ENCODE measurements at regions not wholly inside any gene's neighbourhood (a gene's known extent, or its start where the extent isn't known, plus 50 kb on each side); places are given as distances from the start of the nearest gene placed in this dataset.
"Not testable (repeated sequence)": the region's sequence is repeated elsewhere in the genome, so short reads cannot be mapped to it uniquely, and the experiment has no call there.

DNA sequence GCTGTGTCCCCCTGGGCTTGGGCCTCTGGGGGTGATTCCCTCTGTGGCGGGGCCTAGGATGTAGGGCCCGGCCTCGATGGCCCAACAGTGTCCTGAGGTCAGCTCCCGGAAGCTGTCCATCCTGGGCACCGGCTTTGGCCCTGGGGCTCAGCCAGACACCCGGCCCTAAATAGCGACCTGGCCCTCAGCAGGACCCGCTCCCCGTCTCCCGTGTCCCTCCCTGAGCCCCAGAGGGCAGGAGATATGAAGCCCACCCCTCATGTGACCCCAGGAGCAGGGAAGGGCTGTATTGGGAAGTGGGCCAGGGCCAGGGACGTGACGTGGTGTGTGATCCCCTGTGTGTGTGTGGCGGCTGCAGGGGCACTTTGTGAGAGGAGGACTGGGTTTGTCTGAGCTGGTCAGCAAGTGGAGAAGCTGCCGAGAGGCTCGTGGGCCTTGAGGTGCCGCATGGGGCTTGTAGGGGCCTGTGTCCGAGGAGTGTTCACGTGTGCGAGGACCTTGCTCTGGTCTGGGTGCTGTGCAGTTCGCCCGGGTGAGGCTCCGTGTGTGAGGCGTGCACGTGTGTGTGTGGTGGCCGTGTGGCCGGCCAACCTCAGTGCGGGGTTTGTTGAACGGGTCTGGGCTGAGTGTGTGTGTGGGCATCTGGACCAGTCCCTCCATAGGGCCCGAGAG, 140.7 kb downstream of the TMEM121 start:
- H3K4me3 ChIP-seq (ENCODE audit: low read length); DNase-seq (ENCODE audit: low read depth, low spot score): not testable (repeated sequence)

- H3K4me3 ChIP-seq (ENCODE audit: low read length); DNase-seq (ENCODE audit: low read depth, low spot score): not testable (repeated sequence)
Observed at GRCh38 chr14:105667663-105668020, 141.3 kb downstream of the TMEM121 start.

GRCh38 chr14:105668021-105668420, 141.6 kb downstream of the TMEM121 start:
- not testable (repeated sequence) for DNase-seq (ENCODE audit: low read depth, low spot score); H3K4me3 ChIP-seq (ENCODE audit: low read length)

DNA sequence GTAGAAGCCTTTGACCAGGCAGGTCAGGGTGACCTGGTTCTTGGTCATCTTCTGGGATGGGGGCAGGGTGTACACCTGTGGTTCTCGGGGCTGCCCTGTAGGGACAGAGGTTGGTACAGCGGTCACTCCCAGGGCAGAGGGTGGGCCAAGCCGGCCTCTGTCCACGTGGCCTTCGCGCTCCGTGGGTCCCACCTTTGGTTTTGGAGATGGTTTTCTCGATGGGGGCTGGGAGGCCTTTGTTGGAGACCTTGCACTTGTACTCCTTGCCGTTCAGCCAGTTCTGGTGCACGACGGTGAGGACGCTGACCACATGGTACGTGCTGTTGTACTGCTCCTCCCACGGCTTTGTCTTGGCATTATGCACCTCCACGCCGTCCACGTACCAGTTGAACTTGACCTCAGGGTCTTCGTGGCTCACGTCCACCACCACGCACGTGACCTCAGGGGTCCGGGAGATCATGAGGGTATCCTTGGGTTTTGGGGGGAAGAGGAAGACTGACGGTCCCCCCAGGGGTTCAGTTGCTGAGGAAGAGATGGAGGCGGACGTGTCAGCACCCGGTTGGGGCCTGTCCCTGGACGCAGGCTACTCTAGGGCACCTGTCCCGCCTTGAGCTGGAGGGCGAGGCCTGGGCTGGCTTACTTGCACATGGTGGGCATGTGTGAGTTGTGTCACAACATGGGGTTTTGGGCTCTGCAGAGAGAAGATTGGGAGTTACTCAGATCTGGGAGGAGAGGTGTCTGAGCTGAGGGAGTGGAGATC, 142.3 kb downstream of the TMEM121 start:
- not testable (repeated sequence) for DNase-seq (ENCODE audit: low read depth, low spot score); H3K4me3 ChIP-seq (ENCODE audit: low read length)

- not testable (repeated sequence) for DNase-seq (ENCODE audit: low read depth, low spot score); H3K4me3 ChIP-seq (ENCODE audit: low read length)
Observed at GRCh38 chr14:105669231-105669610, 142.8 kb downstream of the TMEM121 start.

GRCh38 chr14:105669646-105670045, 143.3 kb downstream of the TMEM121 start:
- not testable (repeated sequence) for H3K4me3 ChIP-seq (ENCODE audit: low read length); DNase-seq (ENCODE audit: low read depth, low spot score)

DNA sequence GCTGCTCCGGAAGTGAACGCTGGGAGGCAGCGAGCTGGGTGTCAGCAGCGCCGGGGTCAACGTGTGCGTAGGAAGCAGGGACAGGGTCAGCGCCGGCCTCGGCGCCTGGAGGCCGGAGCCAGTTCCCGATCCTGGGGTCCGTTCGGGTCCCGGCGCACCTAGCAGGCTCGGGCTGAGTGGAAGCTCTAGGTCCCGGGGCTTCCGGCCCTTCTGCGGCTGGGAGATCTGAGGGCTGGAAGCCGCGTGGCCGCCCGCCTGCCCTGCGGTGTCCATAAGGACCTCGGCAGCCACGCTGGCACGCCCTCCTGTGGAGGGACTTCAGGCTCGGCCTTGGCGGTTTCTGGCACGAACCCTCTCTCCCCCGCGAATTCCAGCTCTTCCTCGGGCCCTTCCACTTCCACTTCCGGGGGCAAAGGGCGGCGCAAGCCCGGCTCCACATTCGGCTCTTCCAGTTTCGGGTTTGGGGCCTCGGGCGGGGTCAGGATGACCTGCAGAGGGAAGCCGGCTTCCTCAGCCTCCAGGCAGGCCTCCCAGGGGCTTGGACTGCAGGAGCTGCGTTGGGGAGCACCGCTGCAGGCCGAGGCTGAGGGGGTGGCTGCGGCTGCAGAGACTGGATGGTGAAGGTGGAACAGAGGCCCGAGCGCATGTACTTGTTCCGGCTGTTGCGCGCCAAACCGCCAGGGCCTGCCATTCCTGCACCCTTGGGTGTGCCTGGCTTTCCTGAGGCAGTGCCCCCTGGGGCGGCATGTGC, 146.2 kb downstream of the TMEM121 start:
- H3K4me3 ChIP-seq (ENCODE audit: low read length); DNase-seq (ENCODE audit: low read depth, low spot score): not testable (repeated sequence)

- DNase-seq (ENCODE audit: low read depth, low spot score); H3K4me3 ChIP-seq (ENCODE audit: low read length): not testable (repeated sequence)
Observed at GRCh38 chr14:105675433-105675832, 149.1 kb downstream of the TMEM121 start.

DNA sequence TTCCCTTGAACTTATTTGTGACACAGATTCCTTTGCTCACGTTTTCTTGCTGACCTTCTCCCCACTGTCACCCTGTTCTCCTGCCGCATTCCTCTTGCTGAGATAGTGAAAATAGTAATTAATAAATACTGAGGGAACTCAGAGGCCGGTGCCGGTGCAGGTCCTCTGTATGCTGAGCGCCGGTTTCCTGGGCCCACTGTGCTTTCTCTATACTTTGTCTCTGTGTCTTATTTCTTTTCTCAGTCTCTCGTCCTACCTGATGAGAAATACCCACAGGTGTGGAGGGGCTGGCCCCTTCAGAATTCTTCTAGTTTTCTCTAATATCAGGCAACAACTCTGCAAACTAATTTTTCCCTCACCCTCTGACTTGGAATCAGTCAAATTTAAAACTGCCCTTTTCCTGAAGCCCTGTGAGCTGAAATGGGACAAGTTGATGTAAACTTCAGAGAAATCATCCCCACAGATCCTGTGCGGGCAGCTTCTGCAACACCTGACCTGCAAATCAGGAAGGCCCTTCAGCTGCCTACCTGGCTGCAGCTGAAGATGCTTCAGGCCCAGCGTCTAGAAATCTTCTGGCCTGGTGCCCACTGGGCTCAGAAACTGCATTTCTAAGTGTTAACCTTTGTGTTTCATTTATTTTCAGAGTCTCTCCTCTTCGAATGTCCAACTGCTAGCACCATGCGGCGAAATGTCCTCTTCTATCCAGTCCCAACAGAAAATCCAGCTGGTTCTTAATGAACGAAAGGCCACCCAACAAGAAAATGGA, 149.7 kb downstream of the TMEM121 start:
- not testable (repeated sequence) for H3K4me3 ChIP-seq (ENCODE audit: low read length); DNase-seq (ENCODE audit: low read depth, low spot score)

DNA sequence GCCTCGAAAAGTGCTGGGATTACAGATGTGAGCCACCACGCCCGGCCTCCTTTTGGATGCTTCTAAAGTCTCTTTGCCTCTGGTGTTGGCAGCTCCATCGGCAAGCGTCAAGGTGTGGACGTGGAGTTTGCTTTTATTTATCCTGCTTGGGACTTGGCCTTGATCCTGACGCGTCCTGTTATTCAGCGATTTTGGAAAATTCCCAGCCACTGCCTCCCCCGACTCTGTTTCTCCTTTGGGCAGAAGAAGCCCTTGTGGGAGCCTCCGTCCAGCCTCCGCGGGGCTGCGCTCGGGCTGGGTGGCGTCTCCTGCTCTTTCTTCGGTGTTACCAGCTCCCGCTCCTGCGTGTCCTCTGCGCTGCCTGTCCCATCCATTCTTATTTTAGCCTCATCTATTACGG, 151.7 kb downstream of the TMEM121 start:
- not testable (repeated sequence) for H3K4me3 ChIP-seq (ENCODE audit: low read length); DNase-seq (ENCODE audit: low read depth, low spot score)

- not testable (repeated sequence) for H3K4me3 ChIP-seq (ENCODE audit: low read length); DNase-seq (ENCODE audit: low read depth, low spot score)
Observed at GRCh38 chr14:105678996-105679958, 152.9 kb downstream of the TMEM121 start.

DNA sequence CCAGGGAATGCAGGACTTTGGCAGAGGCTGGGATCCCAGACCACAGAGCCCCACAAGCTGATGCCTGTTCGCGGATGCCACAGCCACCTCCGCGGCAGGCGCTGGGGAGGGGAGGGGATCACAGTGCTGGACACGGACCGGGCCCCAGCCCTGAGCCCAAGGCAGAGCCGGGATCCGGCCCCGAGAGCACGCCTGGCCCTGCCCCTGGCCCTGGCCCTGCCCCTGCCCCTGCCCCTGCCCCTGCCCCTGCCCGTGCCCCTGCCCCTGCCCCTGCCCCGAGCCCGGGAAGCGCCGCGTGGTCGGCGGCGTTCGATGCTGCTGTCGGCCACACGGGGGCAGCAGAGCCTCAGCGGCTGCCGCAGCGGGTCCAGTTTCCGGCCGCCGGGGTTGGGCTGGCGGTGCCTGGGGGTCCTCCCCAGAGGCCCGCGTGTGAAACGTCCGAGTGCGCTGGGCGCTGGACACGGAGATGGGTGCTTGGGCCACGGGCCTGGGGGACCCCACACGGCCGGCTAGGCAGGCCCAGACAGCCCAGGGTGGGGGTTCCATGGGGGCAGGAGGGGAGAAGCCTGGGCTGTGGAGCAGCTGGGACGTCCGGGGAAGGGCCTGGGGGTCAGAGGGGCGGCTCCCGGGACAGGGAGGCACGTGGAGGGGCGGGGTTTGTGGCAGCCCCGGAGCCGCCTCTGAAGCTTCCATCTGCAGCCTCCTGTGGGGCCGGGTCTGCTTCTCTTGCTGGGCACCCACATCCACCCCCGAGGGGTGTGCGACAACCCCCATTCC, 153.8 kb downstream of the TMEM121 start:
- H3K4me3 ChIP-seq (ENCODE audit: low read length), result 0 out of 2 replicates have a peak overlapping the region, but pooled peaks have one; percentile 7
- DNase-seq (ENCODE audit: low read depth, low spot score), result not testable (repeated sequence)

- not testable (repeated sequence) for DNase-seq (ENCODE audit: low read depth, low spot score); H3K4me3 ChIP-seq (ENCODE audit: low read length)
Observed at GRCh38 chr14:105680736-105681098, 154.3 kb downstream of the TMEM121 start.

GRCh38 chr14:105681606-105682185, 155.3 kb downstream of the TMEM121 start:
- DNase-seq (ENCODE audit: low read depth, low spot score); H3K4me3 ChIP-seq (ENCODE audit: low read length): not testable (repeated sequence)

- DNase-seq (ENCODE audit: low read depth, low spot score); H3K4me3 ChIP-seq (ENCODE audit: low read length): not testable (repeated sequence)
Observed at GRCh38 chr14:105682442-105682841, 156.1 kb downstream of the TMEM121 start.

- DNase-seq (ENCODE audit: low read depth, low spot score), result no peak
- H3K4me3 ChIP-seq (ENCODE audit: low read length), result no peak overlapping the region
Observed at GRCh38 chr14:105682956-105683570, 156.7 kb downstream of the TMEM121 start.

DNA sequence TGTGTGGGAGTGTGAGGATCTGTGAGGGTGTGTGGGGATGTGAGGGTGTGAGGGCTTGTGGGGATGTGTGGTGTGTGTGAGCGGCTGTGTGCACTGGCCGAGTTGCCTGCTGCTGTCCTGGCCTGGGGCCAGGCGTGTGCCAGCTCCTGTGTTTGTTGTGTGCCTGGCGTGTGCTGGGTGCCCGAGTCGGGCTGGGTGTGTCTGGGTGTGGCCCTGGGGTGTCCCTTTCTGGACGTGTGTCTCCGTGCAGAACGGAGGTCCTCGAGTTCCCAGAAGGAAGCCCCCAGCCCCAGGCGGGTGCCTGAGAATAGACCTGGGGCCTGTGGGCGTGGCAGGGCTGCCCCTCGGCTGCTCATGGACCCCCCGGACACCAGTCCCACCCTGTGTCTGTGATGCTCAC, 157.7 kb downstream of the TMEM121 start:
- not testable (repeated sequence) for H3K4me3 ChIP-seq (ENCODE audit: low read length); DNase-seq (ENCODE audit: low read depth, low spot score)

Data from Jurkat, Clone E6-1 (cell line).